HepG2 (cell line): ENCODE measurements at regions not wholly inside any gene's neighbourhood (a gene's known extent, or its start where the extent isn't known, plus 50 kb on each side); places are given as distances from the start of the nearest gene placed in this dataset.
A peak's percentile ranks its signal among the peaks of the same experiment; 100 is the strongest.
"Not testable (repeated sequence)": the region's sequence is repeated elsewhere in the genome, so short reads cannot be mapped to it uniquely, and the experiment has no call there.

Experiments used
- ATAC-seq: fragments of 200-7000 bp; cut with Tn5 transposase; 3 replicates; pipeline ENCODE4 v1.9.1; 2020; ENCODE audit warnings: mild to moderate bottlenecking, moderate library complexity
- BruUV-seq: library from RNA; stranded (reverse); fragments of 400-500 nt; replicated peaks from 2 replicates; lab custom pipeline; 2021; lab: Mats Ljungman, UMichigan
- CTCF ChIA-PET: fragments of 300-600 bp; formaldehyde crosslinking; extraction: SDS; loops from one replicate; lab custom pipeline; 2021; ENCODE audit warnings: low total read pairs, inconsistent platforms, low intra/inter-chr PET ratio; lab: Yijun Ruan, JAX
- POLR2A ChIA-PET: fragments of 350-600 bp; sonication (Branson Sonifier 250); formaldehyde crosslinking; loops from one replicate; lab custom pipeline; 2020; ENCODE audit warnings: antibody characterized with exemption, inconsistent platforms; lab: Yijun Ruan, JAX
- DNase-seq: peaks from one replicate; pipeline ENCODE4 v3.0.0-alpha.2; 2015; ENCODE audit warnings: low spot score
- FAIRE-seq: peaks from 3 replicates; lab custom pipeline; 2011; peaks lifted over from hg19 to GRCh38; lab: Jason Lieb, UNC
- H2AFZ ChIP-seq: one replicate; pipeline ENCODE4 v1.6.1; 2011; ENCODE audit warnings: low read length, inconsistent platforms
- H3K27ac ChIP-seq: fragments of 300-600 bp; 3 replicates; pipeline ENCODE4 v1.8.0; 2011; ENCODE audit warnings: mixed run types, mild to moderate bottlenecking, mixed read lengths, low read length, inconsistent platforms; ENCODE audit not compliant: insufficient read depth; ENCODE audit errors: extremely low read length
- H3K27me3 ChIP-seq, 2 experiments: fragments of 200-600 bp in 1 of 2; 2 replicates in 1 of 2; 3 replicates in 1 of 2; pipeline versions ENCODE4 v1.6.0 to v1.8.0; 2011; ENCODE audit warnings: low read length in 2 of 2, mild to moderate bottlenecking in 2 of 2, moderate library complexity in 2 of 2, inconsistent platforms in 1 of 2; ENCODE audit not compliant: insufficient read depth in 2 of 2, control insufficient read depth in 1 of 2
- H3K36me3 ChIP-seq, 2 experiments: fragments of 200-600 bp in 1 of 2; replicated peaks in 1 of 2; 2 replicates in 1 of 2; 3 replicates in 1 of 2; pipeline versions ENCODE4 v1.5.1 to v1.8.0; 2011; ENCODE audit warnings: low read length in 2 of 2, inconsistent platforms in 1 of 2; ENCODE audit not compliant: insufficient read depth in 2 of 2, control insufficient read depth in 1 of 2
- H3K4me1 ChIP-seq: 2 replicates; pipeline ENCODE4 v1.5.1; 2012; ENCODE audit warnings: low read length, inconsistent platforms; ENCODE audit not compliant: insufficient read depth
- H3K4me2 ChIP-seq: 2 replicates; pipeline ENCODE4 v1.6.0; 2011; ENCODE audit warnings: low read depth, low read length, inconsistent platforms
- H3K4me3 ChIP-seq, 3 experiments: fragments of 200-600 bp in 1 of 3; sonication (generic), shearing (Covaris generic) in 1 of 3; replicated peaks in 1 of 3; 2 replicates each; pipeline ENCODE4 v1.5.1; 2011 to 2016; ENCODE audit warnings: low read length in 3 of 3, inconsistent platforms in 2 of 3, low read depth in 2 of 3, mild to moderate bottlenecking in 2 of 3, control low read depth in 1 of 3, mixed read lengths in 1 of 3; ENCODE audit not compliant: insufficient read depth in 1 of 3
- H3K79me2 ChIP-seq: one replicate; pipeline ENCODE4 v1.6.1; 2011; ENCODE audit warnings: low read length, inconsistent platforms; ENCODE audit not compliant: insufficient read depth
- H3K9ac ChIP-seq: 2 replicates; pipeline ENCODE4 v1.6.0; 2011; ENCODE audit warnings: mild to moderate bottlenecking, low read depth, low read length, inconsistent platforms; ENCODE audit not compliant: insufficient read depth
- H3K9me3 ChIP-seq: 2 replicates; pipeline ENCODE4 v1.5.1; 2012; ENCODE audit warnings: mild to moderate bottlenecking, low read length
- H4K20me1 ChIP-seq: 2 replicates; pipeline ENCODE4 v1.6.0; 2011; ENCODE audit warnings: inconsistent platforms, mild to moderate bottlenecking, low read length, moderate library complexity; ENCODE audit not compliant: insufficient read depth
- ATF1 ChIP-seq: IDR thresholded peaks from 2 replicates; pipeline ENCODE4 v1.6.1; 2016; ENCODE audit warnings: mild to moderate bottlenecking, control low read depth
- DNMT3B ChIP-seq: conservative IDR thresholded peaks from 2 replicates; pipeline ENCODE4 v1.6.1; 2016; ENCODE audit warnings: missing biosample characterization, control low read depth
- EED ChIP-seq: sonication (generic); formaldehyde crosslinking; IDR thresholded peaks from 2 replicates; pipeline ENCODE4 v1.5.0; 2020; ENCODE audit warnings: mild to moderate bottlenecking, missing genetic modification reagents
- JUN ChIP-seq: sonication (generic); formaldehyde crosslinking; IDR thresholded peaks from 2 replicates; pipeline ENCODE4 v1.4.0; 2020; ENCODE audit warnings: mild to moderate bottlenecking, missing genetic modification reagents
- LCORL ChIP-seq, 2 experiments: fragments of 450-650 bp in 1 of 2; sonication (generic) in 1 of 2; formaldehyde crosslinking in 1 of 2; IDR thresholded peaks; 2 replicates each; pipeline versions ENCODE4 v1.5.0 to v1.6.1; 2017 to 2020; ENCODE audit warnings: antibody characterized with exemption in 1 of 2, missing genetic modification reagents in 1 of 2
- PHB2 ChIP-seq: fragments of 450-650 bp; IDR thresholded peaks from 2 replicates; pipeline ENCODE4 v1.6.1; 2018; ENCODE audit not compliant: partially characterized antibody
- RBM39 ChIP-seq: fragments of 200-400 bp; formaldehyde crosslinking; IDR thresholded peaks from one replicate; pipeline ENCODE4 v1.6.1; 2018; ENCODE audit warnings: antibody characterized with exemption, mild to moderate bottlenecking, low read depth, low read length; ENCODE audit not compliant: poor library complexity, severe bottlenecking
- SKIL ChIP-seq: sonication (generic); formaldehyde crosslinking; IDR thresholded peaks from 2 replicates; pipeline ENCODE4 v1.8.0; 2022; ENCODE audit warnings: missing genetic modification reagents, mild to moderate bottlenecking, moderate library complexity, borderline replicate concordance
- ZKSCAN5 ChIP-seq: sonication (generic); formaldehyde crosslinking; IDR thresholded peaks from 2 replicates; pipeline ENCODE4 v1.5.1; 2020; ENCODE audit warnings: mild to moderate bottlenecking, missing genetic modification reagents
- ZNF274 ChIP-seq: sonication (generic); formaldehyde crosslinking; IDR thresholded peaks from 2 replicates; pipeline ENCODE4 v1.5.1; 2020; ENCODE audit warnings: mild to moderate bottlenecking, missing genetic modification reagents
- ZNF441 ChIP-seq: sonication (generic); formaldehyde crosslinking; IDR thresholded peaks from 2 replicates; pipeline ENCODE4 v1.7.0; 2021; ENCODE audit warnings: missing genetic modification reagents, borderline replicate concordance
- ZNF503 ChIP-seq: sonication (generic); formaldehyde crosslinking; IDR thresholded peaks from 2 replicates; pipeline ENCODE4 v1.4.0; 2020; ENCODE audit warnings: missing genetic modification reagents
- ZNF724P ChIP-seq: sonication (generic); formaldehyde crosslinking; IDR thresholded peaks from 2 replicates; pipeline ENCODE4 v1.8.0; 2022; ENCODE audit warnings: missing genetic modification reagents, borderline replicate concordance
- ZNF777 ChIP-seq: sonication (generic); formaldehyde crosslinking; IDR thresholded peaks from 2 replicates; pipeline ENCODE4 v1.4.0; 2020; ENCODE audit warnings: missing genetic modification reagents
- WGBS: methylation state at CpG from one replicate; pipeline ENCODE4 v1.1.6; 2017; ENCODE audit warnings: low lambda C conversion rate; 5-methylcytosine and 5-hydroxymethylcytosine counted together
- in situ Hi-C: cut with HindIII; loops from 2 replicates; pipeline ENCODE4 v1.10.0; 2017; ENCODE audit warnings: low pct_unique_long_range_greater_than_20kb; ENCODE audit not compliant: extremely low pct_ligation_motif_present
- intact Hi-C: fragments of 100-400 bp; cut with micrococcal nuclease; formaldehyde crosslinking; loops from one replicate; pipeline ENCODE4 v1.10.0; 2022; ENCODE audit not compliant: unreplicated experiment
- TF ChIP-seq, protein P1 (sequence below): sonication (generic); formaldehyde crosslinking; IDR thresholded peaks from 2 replicates; pipeline ENCODE4 v1.8.1; 2023; ENCODE audit warnings: mild to moderate bottlenecking, missing genetic modification reagents

GRCh38 chr2:95677346-95677745, 85.5 kb downstream of the TRIM43 start:
- WGBS = 5% methylated on average over 4 of the region's 4 CpGs
- Histone ChIP-seq H3K4me3 (no peak overlapping the region), H4K20me1 (no peaks in the 10 kb centered on the region), H3K27ac (no peak overlapping the region), H3K4me2 (no peak overlapping the region), H3K9ac (no peak overlapping the region), H2AFZ (no peak overlapping the region), H3K9me3 (no peaks in the 10 kb centered on the region), H3K79me2 (no peaks in the 10 kb centered on the region), H3K27me3 (peaks cover 0 to 13% of the 10 kb centered on the region in 2 experiments; a peak in 3 of 5 replicates), H3K36me3 (no peaks in the 10 kb centered on the region), H3K4me1 (no peaks in the 10 kb centered on the region)
- TF ChIP-seq ZNF441 (CRISPR knock-in tag) = no peak
- no peak for TF ChIP-seq ZNF503 (CRISPR knock-in tag)
- no peak for TF ChIP-seq JUN (CRISPR knock-in tag)
- no peak for TF ChIP-seq ZNF777 (CRISPR knock-in tag)
- no peak for TF ChIP-seq SKIL (CRISPR knock-in tag)
- TF ChIP-seq, protein P1, sequence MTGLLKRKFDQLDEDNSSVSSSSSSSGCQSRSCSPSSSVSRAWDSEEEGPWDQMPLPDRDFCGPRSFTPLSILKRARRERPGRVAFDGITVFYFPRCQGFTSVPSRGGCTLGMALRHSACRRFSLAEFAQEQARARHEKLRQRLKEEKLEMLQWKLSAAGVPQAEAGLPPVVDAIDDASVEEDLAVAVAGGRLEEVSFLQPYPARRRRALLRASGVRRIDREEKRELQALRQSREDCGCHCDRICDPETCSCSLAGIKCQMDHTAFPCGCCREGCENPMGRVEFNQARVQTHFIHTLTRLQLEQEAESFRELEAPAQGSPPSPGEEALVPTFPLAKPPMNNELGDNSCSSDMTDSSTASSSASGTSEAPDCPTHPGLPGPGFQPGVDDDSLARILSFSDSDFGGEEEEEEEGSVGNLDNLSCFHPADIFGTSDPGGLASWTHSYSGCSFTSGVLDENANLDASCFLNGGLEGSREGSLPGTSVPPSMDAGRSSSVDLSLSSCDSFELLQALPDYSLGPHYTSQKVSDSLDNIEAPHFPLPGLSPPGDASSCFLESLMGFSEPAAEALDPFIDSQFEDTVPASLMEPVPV = no peak
- no peak for TF ChIP-seq ZNF724P
- no peak for TF ChIP-seq ZNF274 (CRISPR knock-in tag)
- TF ChIP-seq EED (CRISPR knock-in tag) = no peak
- TF ChIP-seq LCORL (IDR thresholded peaks at IDR 0.05) = no peak
- TF ChIP-seq LCORL (CRISPR knock-in tag; IDR thresholded peaks at IDR 0.05) = no peak
- TF ChIP-seq ZKSCAN5 (CRISPR knock-in tag) = no peak
- no peak for TF ChIP-seq DNMT3B (CRISPR knock-in tag)
- TF ChIP-seq ATF1 (CRISPR knock-in tag) = no peak
- no peak for TF ChIP-seq PHB2
- no peak for TF ChIP-seq RBM39
- ATAC-seq (no peak), FAIRE-seq (no peak), DNase-seq (no peak)
- BruUV-seq = no TSS peak
- ChIA-PET POLR2A (no interaction called here), CTCF (no interaction called here)
- in situ Hi-C loops = no loop called here
- intact Hi-C loops = no loop called here

DNA sequence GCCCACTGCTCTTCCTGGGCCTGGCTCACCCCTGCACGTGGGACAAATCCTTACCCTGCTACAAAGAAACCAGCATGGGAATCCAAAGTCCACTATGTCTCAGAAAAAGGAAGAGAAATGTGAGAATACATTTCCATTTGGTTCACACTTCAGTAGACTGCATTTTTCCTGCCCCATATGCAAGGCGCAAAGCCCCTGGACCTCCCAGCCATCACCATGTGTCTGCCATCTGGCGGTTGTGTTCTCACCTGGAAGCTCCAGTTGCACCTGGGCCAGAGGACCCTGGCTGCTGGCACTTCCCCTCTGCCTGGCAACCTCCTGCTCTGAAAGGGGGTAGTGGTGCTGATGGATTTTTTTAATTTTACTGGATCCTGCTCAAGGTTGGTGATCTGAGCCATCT, 86.0 kb downstream of the TRIM43 start:
- H3K36me3 ChIP-seq, H4K20me1 ChIP-seq, H2AFZ ChIP-seq, H3K79me2 ChIP-seq, H3K27ac ChIP-seq, CTCF ChIA-PET, POLR2A ChIA-PET, H3K9me3 ChIP-seq, in situ Hi-C loops, H3K9ac ChIP-seq, DNase-seq, H3K4me1 ChIP-seq, BruUV-seq, intact Hi-C loops, H3K4me2 ChIP-seq, H3K4me3 ChIP-seq: not testable (repeated sequence)
- 10% methylated on average over 3 of the region's 3 CpGs for WGBS
- peak; percentile 78 for ATAC-seq
- H3K27me3 ChIP-seq = peaks cover 0 to 14% of the 10 kb centered on the region in 2 experiments; a peak in 3 of 5 replicates
- FAIRE-seq = peak; percentile 72
